Dendritic cell treated with granulocyte-macrophage colony-stimulating factor and Interleukin-4, amounts not matched to agents 40 ng/mL and 50 ng/mL, for 4 days (primary cell): ENCODE measurements at regions not wholly inside any gene's neighbourhood (a gene's known extent, or its start where the extent isn't known, plus 50 kb on each side); places are given as distances from the start of the nearest gene placed in this dataset.

Experiments used
- H3K27ac Mint-ChIP-seq: one replicate; pipeline ENCODE4 v1.8.0; 2022; ENCODE audit warnings: mild to moderate bottlenecking, mixed read lengths
- H3K27me3 Mint-ChIP-seq: one replicate; pipeline ENCODE4 v1.8.0; 2022; ENCODE audit warnings: mild to moderate bottlenecking, mixed read lengths
- H3K36me3 Mint-ChIP-seq: one replicate; pipeline ENCODE4 v1.8.0; 2022; ENCODE audit warnings: low read depth, mixed read lengths
- H3K4me1 Mint-ChIP-seq: one replicate; pipeline ENCODE4 v1.8.0; 2022; ENCODE audit warnings: low read depth, mixed read lengths
- H3K4me3 Mint-ChIP-seq: one replicate; pipeline ENCODE4 v1.8.0; 2022; ENCODE audit warnings: mild to moderate bottlenecking, moderate library complexity, mixed read lengths
- H3K9me3 Mint-ChIP-seq: one replicate; pipeline ENCODE4 v1.8.0; 2022; ENCODE audit warnings: mixed read lengths
- intact Hi-C: fragments of 100-400 bp; cut with micrococcal nuclease; formaldehyde crosslinking; loops from one replicate; pipeline ENCODE4 v1.15.0; 2022

- H3K9me3 Mint-ChIP-seq, result peaks cover 11% of the 10 kb centered on the region
- H3K4me3 Mint-ChIP-seq, result no peak overlapping the region
- H3K27ac Mint-ChIP-seq, result no peak overlapping the region
- H3K36me3 Mint-ChIP-seq, result no peaks in the 10 kb centered on the region
- no peaks in the 10 kb centered on the region for H3K27me3 Mint-ChIP-seq
- H3K4me1 Mint-ChIP-seq, result peaks cover 23% of the 10 kb centered on the region
- intact Hi-C loops, result no loop called here
These were observed 356.2 kb downstream of the UTRN start for GRCh38 chr6:144641286-144641685.

GRCh38 chr6:144644776-144645175 is 359.6 kb downstream of the UTRN start:
- Mint-ChIP-seq H3K27me3 (no peaks in the 10 kb centered on the region), H3K36me3 (peaks cover 2% of the 10 kb centered on the region), H3K4me1 (peaks cover 17% of the 10 kb centered on the region), H3K27ac (no peak overlapping the region), H3K4me3 (no peak overlapping the region), H3K9me3 (peaks cover 4% of the 10 kb centered on the region)
- intact Hi-C loops, result no loop called here

GRCh38 chr6:144646093-144647056 is 361.2 kb downstream of the UTRN start:
- Mint-ChIP-seq H3K27me3 (no peaks in the 10 kb centered on the region), H3K27ac (no peak overlapping the region), H3K9me3 (no peaks in the 10 kb centered on the region), H3K4me1 (peaks cover 17% of the 10 kb centered on the region), H3K36me3 (peaks cover 7% of the 10 kb centered on the region), H3K4me3 (no peak overlapping the region)
- intact Hi-C loops, result no loop called here

- Mint-ChIP-seq H3K4me3 (no peak overlapping the region), H3K27me3 (no peaks in the 10 kb centered on the region), H3K9me3 (no peaks in the 10 kb centered on the region), H3K27ac (no peak overlapping the region), H3K36me3 (peaks cover 7% of the 10 kb centered on the region), H3K4me1 (peaks cover 12% of the 10 kb centered on the region)
- intact Hi-C loops, result no loop called here
These were observed 362.4 kb downstream of the UTRN start for GRCh38 chr6:144647406-144647964.

- Mint-ChIP-seq H3K27me3 (no peaks in the 10 kb centered on the region), H3K36me3 (peaks cover 7% of the 10 kb centered on the region), H3K9me3 (no peaks in the 10 kb centered on the region), H3K27ac (no peak overlapping the region), H3K4me3 (no peak overlapping the region), H3K4me1 (peaks cover 12% of the 10 kb centered on the region)
- intact Hi-C loops, result no loop called here
These were observed 363.0 kb downstream of the UTRN start for GRCh38 chr6:144647971-144648651.

- Mint-ChIP-seq H3K4me1 (peaks cover 18% of the 10 kb centered on the region), H3K27ac (no peak overlapping the region)
These were observed 363.9 kb downstream of the UTRN start for GRCh38 chr6:144649085-144649484.

GRCh38 chr6:144651234-144651633 is 366.1 kb downstream of the UTRN start:
- no peak overlapping the region for H3K27ac Mint-ChIP-seq
- no peaks in the 10 kb centered on the region for H3K9me3 Mint-ChIP-seq
- H3K4me3 Mint-ChIP-seq, result no peak overlapping the region
- intact Hi-C loops, result no loop called here
- no peaks in the 10 kb centered on the region for H3K27me3 Mint-ChIP-seq
- H3K36me3 Mint-ChIP-seq, result peaks cover 7% of the 10 kb centered on the region
- peaks cover 30% of the 10 kb centered on the region for H3K4me1 Mint-ChIP-seq

More at GRCh38 chr6:144649085-144649484, 363.9 kb downstream of the UTRN start:
- Mint-ChIP-seq H3K4me3 (no peak overlapping the region), H3K9me3 (no peaks in the 10 kb centered on the region), H3K36me3 (peaks cover 7% of the 10 kb centered on the region), H3K27me3 (no peaks in the 10 kb centered on the region)
- intact Hi-C loops, result no loop called here

GRCh38 chr6:144652292-144652891 is 367.3 kb downstream of the UTRN start:
- no peak overlapping the region for H3K4me3 Mint-ChIP-seq
- no peaks in the 10 kb centered on the region for H3K9me3 Mint-ChIP-seq
- peaks cover 30% of the 10 kb centered on the region for H3K4me1 Mint-ChIP-seq
- H3K27me3 Mint-ChIP-seq, result no peaks in the 10 kb centered on the region
- intact Hi-C loops, result no loop called here
- no peak overlapping the region for H3K27ac Mint-ChIP-seq
- peaks cover 7% of the 10 kb centered on the region for H3K36me3 Mint-ChIP-seq

GRCh38 chr6:144653885-144654505 is 368.9 kb downstream of the UTRN start:
- H3K4me1 Mint-ChIP-seq, result peaks cover 26% of the 10 kb centered on the region
- H3K9me3 Mint-ChIP-seq, result no peaks in the 10 kb centered on the region
- no peaks in the 10 kb centered on the region for H3K27me3 Mint-ChIP-seq
- H3K4me3 Mint-ChIP-seq, result no peak overlapping the region
- peak overlapping the region; percentile 60 for H3K27ac Mint-ChIP-seq
- H3K36me3 Mint-ChIP-seq, result peaks cover 7% of the 10 kb centered on the region
- intact Hi-C loops, result no loop called here

GRCh38 chr6:144654506-144654905 is 369.4 kb downstream of the UTRN start:
- Mint-ChIP-seq H3K9me3 (no peaks in the 10 kb centered on the region), H3K27ac (peak overlapping the region; percentile 60), H3K36me3 (peaks cover 7% of the 10 kb centered on the region), H3K4me1 (peaks cover 31% of the 10 kb centered on the region), H3K4me3 (peak overlapping the region; percentile 9), H3K27me3 (no peaks in the 10 kb centered on the region)
- intact Hi-C loops, result no loop called here

- Mint-ChIP-seq H3K9me3 (no peaks in the 10 kb centered on the region), H3K27ac (no peak overlapping the region), H3K36me3 (no peaks in the 10 kb centered on the region), H3K4me3 (no peak overlapping the region), H3K27me3 (no peaks in the 10 kb centered on the region), H3K4me1 (peaks cover 34% of the 10 kb centered on the region)
- intact Hi-C loops, result loop anchor here (5.0 kb wide), 1 partner anchor 63 kb away; no protein-coding TSS in a partner anchor
These were observed 370.2 kb downstream of the UTRN start for GRCh38 chr6:144655376-144655775.

GRCh38 chr6:144657691-144658090 is 372.6 kb downstream of the UTRN start:
- peaks cover 50% of the 10 kb centered on the region for H3K4me1 Mint-ChIP-seq
- H3K27me3 Mint-ChIP-seq, result no peaks in the 10 kb centered on the region

More at GRCh38 chr6:144657691-144658090, 372.6 kb downstream of the UTRN start:
- no peaks in the 10 kb centered on the region for H3K36me3 Mint-ChIP-seq
- intact Hi-C loops, result loop anchor here (5.0 kb wide), 1 partner anchor 65 kb away; no protein-coding TSS in a partner anchor
- no peak overlapping the region for H3K4me3 Mint-ChIP-seq
- H3K9me3 Mint-ChIP-seq, result no peaks in the 10 kb centered on the region
- H3K27ac Mint-ChIP-seq, result no peak overlapping the region
